LNCAP (cell line): ENCODE measurements at regions not wholly inside any gene's neighbourhood (a gene's known extent, or its start where the extent isn't known, plus 50 kb on each side); places are given as distances from the start of the nearest gene placed in this dataset.

Experiments
- TF ChIP-seq, protein P1 (sequence below): fragments of 450-650 bp; IDR thresholded peaks from 2 replicates; pipeline ENCODE4 v1.5.1; 2017; ENCODE audit warnings: mild to moderate bottlenecking

DNA sequence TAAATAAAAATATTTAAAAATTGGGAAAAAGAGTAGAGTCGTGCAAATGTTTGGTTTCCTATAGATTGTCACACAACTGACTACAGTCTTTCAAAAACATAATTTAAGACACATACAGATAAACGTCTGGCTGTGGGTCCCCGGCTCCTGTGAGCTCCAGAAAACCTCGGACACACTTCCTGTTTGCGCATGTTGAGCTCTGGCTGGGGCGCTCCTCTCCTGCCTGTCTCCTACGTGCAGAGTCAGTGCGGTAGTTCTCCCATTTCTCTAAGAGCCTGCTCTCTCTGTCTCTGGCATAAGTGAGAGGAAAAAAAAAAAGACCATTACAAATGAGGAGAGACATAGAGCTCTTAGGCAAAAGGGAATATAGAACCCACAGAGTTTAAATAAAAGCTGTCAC, 128.2 kb upstream of the OBI1 start:
- TF ChIP-seq, protein P1, sequence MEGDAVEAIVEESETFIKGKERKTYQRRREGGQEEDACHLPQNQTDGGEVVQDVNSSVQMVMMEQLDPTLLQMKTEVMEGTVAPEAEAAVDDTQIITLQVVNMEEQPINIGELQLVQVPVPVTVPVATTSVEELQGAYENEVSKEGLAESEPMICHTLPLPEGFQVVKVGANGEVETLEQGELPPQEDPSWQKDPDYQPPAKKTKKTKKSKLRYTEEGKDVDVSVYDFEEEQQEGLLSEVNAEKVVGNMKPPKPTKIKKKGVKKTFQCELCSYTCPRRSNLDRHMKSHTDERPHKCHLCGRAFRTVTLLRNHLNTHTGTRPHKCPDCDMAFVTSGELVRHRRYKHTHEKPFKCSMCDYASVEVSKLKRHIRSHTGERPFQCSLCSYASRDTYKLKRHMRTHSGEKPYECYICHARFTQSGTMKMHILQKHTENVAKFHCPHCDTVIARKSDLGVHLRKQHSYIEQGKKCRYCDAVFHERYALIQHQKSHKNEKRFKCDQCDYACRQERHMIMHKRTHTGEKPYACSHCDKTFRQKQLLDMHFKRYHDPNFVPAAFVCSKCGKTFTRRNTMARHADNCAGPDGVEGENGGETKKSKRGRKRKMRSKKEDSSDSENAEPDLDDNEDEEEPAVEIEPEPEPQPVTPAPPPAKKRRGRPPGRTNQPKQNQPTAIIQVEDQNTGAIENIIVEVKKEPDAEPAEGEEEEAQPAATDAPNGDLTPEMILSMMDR, result no peak

DNA sequence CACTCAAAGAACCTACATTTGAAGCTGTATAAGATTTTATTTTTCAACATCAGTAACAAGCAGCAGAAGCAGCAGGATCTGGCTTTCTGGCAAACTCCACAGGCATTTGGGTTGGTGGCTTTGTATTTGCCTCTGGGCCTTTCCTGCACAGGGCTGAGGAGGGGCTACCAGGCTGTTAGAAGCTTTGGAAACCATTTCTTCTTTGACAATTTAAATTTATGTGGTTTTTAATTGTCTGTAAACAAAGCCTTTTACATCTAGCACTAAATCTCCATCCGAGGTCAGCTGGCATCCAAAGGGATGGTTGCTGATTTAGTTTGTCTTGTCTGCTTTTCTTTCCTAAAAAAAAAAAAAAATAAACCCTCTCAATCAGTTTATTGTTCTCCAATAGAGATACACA, 127.5 kb upstream of the OBI1 start:
- TF ChIP-seq, protein P1, result no peak

DNA sequence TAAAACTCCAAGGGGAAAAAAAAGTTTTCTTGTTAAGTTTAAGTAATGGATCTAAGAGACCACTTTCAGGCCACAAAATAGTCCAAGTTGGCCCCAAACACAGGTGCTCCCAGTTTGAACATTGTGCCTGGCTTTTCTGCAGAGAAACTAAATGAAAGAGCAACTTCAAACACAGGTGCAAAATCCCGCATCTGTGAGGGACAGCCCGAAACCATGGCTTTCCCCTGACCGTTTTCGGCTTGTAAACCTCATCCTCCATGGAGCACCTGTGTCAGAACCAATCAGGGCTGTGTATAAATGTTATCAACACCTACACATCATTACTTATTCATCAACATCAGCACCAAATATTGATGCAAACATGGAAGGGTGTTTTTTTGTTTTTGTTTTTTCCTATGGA, 126.8 kb upstream of the OBI1 start:
- TF ChIP-seq, protein P1, result no peak

DNA sequence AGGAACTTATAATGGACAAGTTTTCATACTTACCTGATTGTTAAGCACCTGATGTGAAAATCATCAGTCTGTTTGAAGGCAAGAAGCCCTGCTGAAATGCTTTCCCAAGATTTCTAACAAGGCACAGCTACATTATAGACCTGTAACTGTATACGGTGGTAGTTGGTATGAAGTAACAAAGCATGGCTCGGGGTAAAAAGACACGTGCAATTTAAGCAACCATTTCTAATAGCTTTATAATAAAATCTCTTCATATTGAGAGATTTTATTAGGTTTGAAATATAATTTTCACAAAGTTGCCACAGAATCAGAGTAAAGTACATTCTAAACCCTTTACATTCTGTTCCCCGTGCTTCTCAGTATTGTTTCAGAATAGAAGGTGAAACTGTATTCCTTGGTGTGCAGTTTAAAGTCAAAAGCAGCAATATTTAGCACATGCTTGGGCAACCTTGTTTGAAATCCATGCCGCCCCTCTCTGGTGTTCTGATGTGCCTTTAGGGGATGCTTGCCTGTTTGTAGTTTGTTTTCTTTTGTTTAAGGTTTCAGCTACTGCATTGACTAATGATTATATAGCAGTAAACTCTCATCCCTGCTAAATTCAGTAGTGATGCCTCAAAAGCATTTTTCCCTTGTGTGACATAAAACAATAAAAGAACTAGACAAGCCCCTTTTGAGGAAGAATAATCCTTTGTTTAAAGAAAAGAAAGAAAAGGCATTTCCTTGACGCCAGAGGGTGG, 125.2 kb upstream of the OBI1 start:
- TF ChIP-seq, protein P1, result no peak

DNA sequence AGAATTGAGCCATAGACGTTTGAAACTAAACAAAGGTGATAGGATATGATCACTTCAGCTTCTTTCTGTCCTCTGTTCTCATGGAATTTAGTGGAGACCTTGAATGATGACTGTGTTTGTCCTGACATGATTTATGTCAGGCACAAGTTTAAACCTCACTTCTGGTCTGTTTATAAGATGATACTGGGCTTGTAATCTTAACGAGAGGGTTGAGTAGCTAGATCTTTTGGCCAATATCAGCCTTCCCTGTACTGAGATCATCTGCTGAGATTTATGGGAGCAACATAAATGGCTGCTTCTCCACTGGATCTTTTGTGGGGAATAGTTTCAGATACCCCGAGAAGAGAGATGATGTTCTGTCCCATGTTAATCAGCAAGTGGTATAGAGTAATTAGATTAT, 121.8 kb upstream of the OBI1 start:
- TF ChIP-seq, protein P1, result no peak

DNA sequence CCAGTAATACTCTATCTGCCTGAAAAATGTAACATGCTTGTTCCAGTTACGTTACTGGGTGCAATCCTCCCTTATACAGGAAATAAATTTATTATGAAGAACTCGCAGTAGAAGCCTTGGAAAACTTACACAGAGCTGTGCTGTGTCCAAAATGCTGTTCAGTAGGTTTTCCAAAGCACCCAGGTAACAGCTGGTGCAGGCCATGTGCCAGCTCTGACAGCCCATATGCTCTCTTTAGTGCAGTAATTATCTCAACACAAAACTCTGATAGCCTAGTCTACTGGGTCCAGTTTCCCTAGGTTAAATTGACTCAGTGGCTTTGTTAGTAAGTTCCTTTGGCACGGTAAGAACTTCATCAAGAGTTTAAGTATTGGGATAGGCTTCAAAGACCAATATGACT, 120.7 kb upstream of the OBI1 start:
- TF ChIP-seq, protein P1, result no peak

DNA sequence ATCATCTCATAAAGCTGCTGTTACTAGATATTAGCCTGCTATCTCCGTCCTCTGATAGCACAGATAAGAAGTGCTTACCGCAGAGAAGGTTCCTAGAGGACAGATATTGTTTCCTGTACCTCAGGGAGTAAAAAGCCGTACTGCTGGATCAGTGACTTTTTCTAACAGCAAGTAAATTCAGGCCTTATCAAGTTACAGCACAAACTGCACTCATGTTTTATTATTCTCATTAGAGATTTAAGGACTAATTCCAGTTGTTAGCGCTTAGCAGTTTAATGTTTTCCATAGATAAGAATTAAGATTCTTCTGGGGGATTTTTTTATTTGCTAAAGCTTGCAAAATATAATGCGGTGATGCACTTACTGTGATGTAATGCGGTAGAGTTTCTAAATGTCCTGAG, 119.0 kb upstream of the OBI1 start:
- TF ChIP-seq, protein P1, result no peak

DNA sequence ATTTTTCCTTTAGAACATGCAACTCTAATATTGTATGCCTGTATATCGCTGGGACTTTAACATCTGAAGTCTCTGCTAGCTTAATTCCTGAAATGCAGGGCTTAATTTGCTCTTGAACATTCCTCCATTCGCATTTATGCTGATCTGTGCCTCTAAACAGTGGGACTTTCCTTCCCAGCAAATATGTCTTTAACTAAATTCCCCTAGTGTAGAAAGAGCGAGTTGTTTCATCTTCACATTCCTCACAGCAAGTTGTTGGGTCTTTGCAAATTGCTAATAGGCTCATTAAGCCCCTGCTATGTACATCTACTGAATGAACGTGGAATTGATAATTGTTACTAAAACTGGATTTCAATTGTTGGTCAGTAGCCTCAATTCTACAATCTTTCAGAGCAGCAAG, 118.4 kb upstream of the OBI1 start:
- TF ChIP-seq, protein P1, result no peak
